Immature natural killer cell (primary cell): ENCODE measurements at regions not wholly inside any gene's neighbourhood (a gene's known extent, or its start where the extent isn't known, plus 50 kb on each side); places are given as distances from the start of the nearest gene placed in this dataset.
A peak's percentile ranks its signal among the peaks of the same experiment; 100 is the strongest.
"Not testable (repeated sequence)": the region's sequence is repeated elsewhere in the genome, so short reads cannot be mapped to it uniquely, and the experiment has no call there.

Experiments used
- DNase-seq, 3 donors: peaks; one replicate each; pipeline ENCODE4 v3.0.0; 2022; ENCODE audit warnings: mixed read lengths in 1 of 3
- H3K27ac Mint-ChIP-seq, 6 donors: one replicate each; pipeline ENCODE4 v1.8.0; 2020; ENCODE audit warnings: mixed read lengths in 6 of 6, mild to moderate bottlenecking in 5 of 6, inconsistent platforms in 4 of 6, moderate library complexity in 3 of 6
- H3K27me3 Mint-ChIP-seq, 3 donors: one replicate each; pipeline ENCODE4 v1.8.0; 2020 to 2021; ENCODE audit warnings: low read depth in 3 of 3, mild to moderate bottlenecking in 3 of 3, mixed read lengths in 3 of 3, moderate library complexity in 3 of 3, inconsistent platforms in 1 of 3
- H3K36me3 Mint-ChIP-seq, 3 donors: one replicate each; pipeline ENCODE4 v1.8.0; 2020; ENCODE audit warnings: mixed read lengths in 3 of 3, inconsistent platforms in 2 of 3, mild to moderate bottlenecking in 2 of 3
- H3K4me1 Mint-ChIP-seq, 2 donors: one replicate each; pipeline ENCODE4 v1.8.0; 2020; ENCODE audit warnings: inconsistent platforms in 2 of 2, mild to moderate bottlenecking in 2 of 2, mixed read lengths in 2 of 2, moderate library complexity in 1 of 2
- H3K4me3 Mint-ChIP-seq, 5 donors: one replicate each; pipeline ENCODE4 v1.8.0; 2020; ENCODE audit warnings: mild to moderate bottlenecking in 5 of 5, mixed read lengths in 5 of 5, inconsistent platforms in 3 of 5, moderate library complexity in 3 of 5
- H3K9me3 Mint-ChIP-seq, 6 donors: one replicate each; pipeline ENCODE4 v1.8.0; 2020; ENCODE audit warnings: mild to moderate bottlenecking in 6 of 6, mixed read lengths in 6 of 6, inconsistent platforms in 4 of 6, moderate library complexity in 3 of 6

- not testable (repeated sequence) for H3K27me3 Mint-ChIP-seq, H3K4me3 Mint-ChIP-seq, H3K9me3 Mint-ChIP-seq
- Mint-ChIP-seq H3K4me1 (peaks cover 6 to 17% of the 10 kb centered on the region in 2 donors), H3K27ac (peak overlapping the region in 4 of 6 donors; percentile 15 to 68 (median 28)), H3K36me3 (peaks cover 5 to 14% (median 11%) of the 10 kb centered on the region in 3 donors)
- DNase-seq = peak in 1 of 3 donors; percentile 7
These were observed 150.3 kb upstream of the C1QTNF3 start for GRCh38 chr5:34193297-34193696.

- Mint-ChIP-seq H3K27ac (peak overlapping the region in 2 of 6 donors; percentile 15 to 81), H3K36me3 (peaks cover 5 to 14% (median 11%) of the 10 kb centered on the region in 3 donors), H3K4me1 (peaks cover 6 to 17% of the 10 kb centered on the region in 2 donors)
- not testable (repeated sequence) for H3K9me3 Mint-ChIP-seq, H3K4me3 Mint-ChIP-seq, H3K27me3 Mint-ChIP-seq, DNase-seq
These were observed 150.8 kb upstream of the C1QTNF3 start for GRCh38 chr5:34193804-34194203.

- peaks cover 6 to 11% of the 10 kb centered on the region in 2 donors for H3K4me1 Mint-ChIP-seq
These were observed 153.1 kb upstream of the C1QTNF3 start for GRCh38 chr5:34196091-34196490.

GRCh38 chr5:34205347-34205746 lies 162.3 kb upstream of the C1QTNF3 start:
- not testable (repeated sequence) for H3K4me1 Mint-ChIP-seq, H3K4me3 Mint-ChIP-seq, H3K27me3 Mint-ChIP-seq, H3K9me3 Mint-ChIP-seq, DNase-seq, H3K36me3 Mint-ChIP-seq
- H3K27ac Mint-ChIP-seq = peak overlapping the region in 2 of 6 donors; percentile 2 to 44

More at GRCh38 chr5:34196091-34196490, 153.1 kb upstream of the C1QTNF3 start:
- H3K4me3 Mint-ChIP-seq, H3K9me3 Mint-ChIP-seq, H3K27me3 Mint-ChIP-seq, DNase-seq, H3K36me3 Mint-ChIP-seq: not testable (repeated sequence)
- H3K27ac Mint-ChIP-seq = peak overlapping the region in 1 of 6 donors; percentile 7

- not testable (repeated sequence) for H3K4me3 Mint-ChIP-seq, H3K36me3 Mint-ChIP-seq, H3K9me3 Mint-ChIP-seq, H3K27me3 Mint-ChIP-seq, DNase-seq
- Mint-ChIP-seq H3K4me1 (peaks cover 1 to 16% of the 10 kb centered on the region in 2 donors), H3K27ac (peak overlapping the region in 1 of 6 donors; percentile 35)
These were observed 174.4 kb upstream of the C1QTNF3 start for GRCh38 chr5:34217386-34217785.

- H3K4me1 Mint-ChIP-seq, DNase-seq, H3K27ac Mint-ChIP-seq, H3K4me3 Mint-ChIP-seq, H3K36me3 Mint-ChIP-seq, H3K27me3 Mint-ChIP-seq, H3K9me3 Mint-ChIP-seq: not testable (repeated sequence)
These were observed 178.5 kb upstream of the C1QTNF3 start for GRCh38 chr5:34221329-34222073.

- H3K27ac Mint-ChIP-seq, H3K27me3 Mint-ChIP-seq, H3K9me3 Mint-ChIP-seq, H3K4me1 Mint-ChIP-seq, DNase-seq, H3K4me3 Mint-ChIP-seq, H3K36me3 Mint-ChIP-seq: not testable (repeated sequence)
These were observed 180.1 kb upstream of the C1QTNF3 start for GRCh38 chr5:34223158-34223557.

GRCh38 chr5:34230402-34230801 lies 187.4 kb upstream of the C1QTNF3 start:
- H3K4me3 Mint-ChIP-seq, H3K4me1 Mint-ChIP-seq, H3K36me3 Mint-ChIP-seq, H3K27ac Mint-ChIP-seq, H3K27me3 Mint-ChIP-seq, H3K9me3 Mint-ChIP-seq, DNase-seq: not testable (repeated sequence)

GRCh38 chr5:34243802-34244201 lies 200.8 kb upstream of the C1QTNF3 start:
- H3K36me3 Mint-ChIP-seq, DNase-seq, H3K27me3 Mint-ChIP-seq, H3K9me3 Mint-ChIP-seq: not testable (repeated sequence)
- Mint-ChIP-seq H3K4me1 (peaks cover 17 to 23% of the 10 kb centered on the region in 2 donors), H3K4me3 (peak overlapping the region; percentile 86 to 89 (median 87)), H3K27ac (peak overlapping the region; percentile 85 to 96 (median 94))

- peak; percentile 79 to 86 (median 84) for DNase-seq
- H3K9me3 Mint-ChIP-seq, H3K36me3 Mint-ChIP-seq, H3K27me3 Mint-ChIP-seq: not testable (repeated sequence)
- Mint-ChIP-seq H3K4me1 (peaks cover 17 to 23% of the 10 kb centered on the region in 2 donors), H3K4me3 (peak overlapping the region; percentile 86 to 89 (median 87)), H3K27ac (peak overlapping the region; percentile 85 to 96 (median 94))
These were observed 201.4 kb upstream of the C1QTNF3 start for GRCh38 chr5:34244281-34245031.

- Mint-ChIP-seq H3K27ac (peak overlapping the region in 3 of 6 donors; percentile 92 to 95 (median 93)), H3K4me3 (peak overlapping the region in 2 of 5 donors; percentile 86), H3K4me1 (peaks cover 17 to 23% of the 10 kb centered on the region in 2 donors)
- peak in 1 of 3 donors; percentile 83 for DNase-seq
- H3K27me3 Mint-ChIP-seq, H3K36me3 Mint-ChIP-seq, H3K9me3 Mint-ChIP-seq: not testable (repeated sequence)
These were observed 202.0 kb upstream of the C1QTNF3 start for GRCh38 chr5:34245032-34245394.

- H3K4me3 Mint-ChIP-seq = peak overlapping the region; percentile 69 to 86 (median 76)
- DNase-seq = peak in 2 of 3 donors; percentile 1 to 11
- H3K36me3 Mint-ChIP-seq, H3K9me3 Mint-ChIP-seq, H3K27me3 Mint-ChIP-seq: not testable (repeated sequence)
- H3K27ac Mint-ChIP-seq = peak overlapping the region; percentile 84 to 96 (median 93)
- peaks cover 17 to 22% of the 10 kb centered on the region in 2 donors for H3K4me1 Mint-ChIP-seq
These were observed 202.8 kb upstream of the C1QTNF3 start for GRCh38 chr5:34245813-34246212.

GRCh38 chr5:34258598-34258997 lies 215.6 kb upstream of the C1QTNF3 start:
- H3K4me3 Mint-ChIP-seq, DNase-seq, H3K27ac Mint-ChIP-seq, H3K9me3 Mint-ChIP-seq, H3K27me3 Mint-ChIP-seq, H3K4me1 Mint-ChIP-seq, H3K36me3 Mint-ChIP-seq: not testable (repeated sequence)

- not testable (repeated sequence) for H3K36me3 Mint-ChIP-seq, H3K27me3 Mint-ChIP-seq, H3K27ac Mint-ChIP-seq, DNase-seq, H3K9me3 Mint-ChIP-seq, H3K4me1 Mint-ChIP-seq, H3K4me3 Mint-ChIP-seq
These were observed 218.0 kb upstream of the C1QTNF3 start for GRCh38 chr5:34261020-34261419.
